Nephron (organoid): ENCODE measurements at regions not wholly inside any gene's neighbourhood (a gene's known extent, or its start where the extent isn't known, plus 50 kb on each side); places are given as distances from the start of the nearest gene placed in this dataset.

Experiments used
- H3K27ac Mint-ChIP-seq, 3 experiments: 2 replicates each; pipeline ENCODE4 v1.8.0; 2020; ENCODE audit warnings: mixed read lengths in 3 of 3, mild to moderate bottlenecking in 2 of 3, moderate library complexity in 1 of 3
- H3K27me3 Mint-ChIP-seq: 2 replicates; pipeline ENCODE4 v1.8.0; 2021; ENCODE audit warnings: low read depth, mild to moderate bottlenecking, moderate library complexity, mixed read lengths
- H3K36me3 Mint-ChIP-seq: 2 replicates; pipeline ENCODE4 v1.8.0; 2020; ENCODE audit warnings: low read depth, mixed read lengths
- H3K4me1 Mint-ChIP-seq: 2 replicates; pipeline ENCODE4 v1.8.0; 2020; ENCODE audit warnings: mixed read lengths
- H3K4me3 Mint-ChIP-seq, 3 experiments: 2 replicates each; pipeline ENCODE4 v1.8.0; 2020; ENCODE audit warnings: mild to moderate bottlenecking in 3 of 3, mixed read lengths in 3 of 3, moderate library complexity in 2 of 3
- H3K9me3 Mint-ChIP-seq: 2 replicates; pipeline ENCODE4 v1.8.0; 2020; ENCODE audit warnings: mixed read lengths
- CTCF ChIP-seq, 3 experiments: fragments of 200-600 bp; sonication (generic); IDR thresholded peaks; one replicate each; pipeline ENCODE4 v1.5.0; 2021; ENCODE audit warnings: antibody characterized with exemption in 3 of 3; ENCODE audit not compliant: unreplicated experiment in 3 of 3

DNA sequence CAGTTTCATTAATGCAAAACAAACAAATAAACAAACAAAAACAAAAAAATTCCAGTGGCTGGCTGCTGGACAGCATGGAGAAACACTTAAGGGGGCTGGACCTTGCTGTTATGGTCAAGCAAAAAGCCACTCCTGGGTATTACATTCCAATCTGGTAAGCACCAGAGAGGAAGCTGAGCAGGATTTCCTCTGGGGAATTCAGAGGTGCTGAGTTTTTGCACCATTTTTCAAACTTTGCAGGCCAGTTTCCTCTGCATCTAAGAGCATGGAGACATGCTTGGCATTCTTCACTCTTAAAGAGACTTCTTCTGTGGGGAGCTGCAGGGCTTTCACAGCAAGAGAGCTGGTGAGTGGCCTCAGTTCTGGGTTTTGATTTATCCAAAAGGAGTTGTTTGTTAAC, 84.5 kb downstream of the FZD1 start:
- Mint-ChIP-seq H3K4me3 (no peak overlapping the region), H3K36me3 (no peaks in the 10 kb centered on the region), H3K9me3 (no peaks in the 10 kb centered on the region)

DNA sequence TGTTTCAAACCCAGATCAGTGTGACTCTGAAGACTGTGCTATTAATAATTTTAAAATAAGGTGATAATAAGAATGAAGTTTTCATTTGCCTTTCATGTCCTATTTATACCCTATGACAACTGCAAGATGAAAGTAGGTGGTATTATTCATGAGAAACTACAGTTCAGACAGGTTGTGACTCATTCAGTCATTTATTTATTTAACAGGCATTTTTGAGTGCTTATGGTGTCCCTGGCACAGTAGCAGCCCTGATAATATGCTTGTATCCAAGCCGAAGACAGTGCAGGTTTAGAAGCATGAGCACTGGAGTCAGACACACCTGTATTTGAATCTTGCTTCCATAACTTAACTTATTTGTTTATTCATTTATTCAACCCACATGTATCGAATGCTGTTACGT, 87.1 kb downstream of the FZD1 start:
- no peak overlapping the region for H3K27ac Mint-ChIP-seq
- TF ChIP-seq CTCF (IDR thresholded peaks at IDR 0.05; ENCODE audit: unreplicated experiment in 3 of 3): no peak
- no peak overlapping the region for H3K4me3 Mint-ChIP-seq
- no peaks in the 10 kb centered on the region for H3K9me3 Mint-ChIP-seq
- peaks cover 48% of the 10 kb centered on the region for H3K4me1 Mint-ChIP-seq
- no peaks in the 10 kb centered on the region for H3K27me3 Mint-ChIP-seq
- no peaks in the 10 kb centered on the region for H3K36me3 Mint-ChIP-seq

More for the DNA sequence above, 84.5 kb downstream of the FZD1 start:
- H3K27ac Mint-ChIP-seq: peak overlapping the region; percentile 50 to 85 (median 82)
- H3K4me1 Mint-ChIP-seq: peaks cover 44% of the 10 kb centered on the region
- no peak for TF ChIP-seq CTCF (IDR thresholded peaks at IDR 0.05; ENCODE audit: unreplicated experiment in 3 of 3)
- no peaks in the 10 kb centered on the region for H3K27me3 Mint-ChIP-seq

- Mint-ChIP-seq H3K27ac (no peak overlapping the region), H3K9me3 (no peaks in the 10 kb centered on the region), H3K4me3 (no peak overlapping the region), H3K36me3 (no peaks in the 10 kb centered on the region), H3K27me3 (no peaks in the 10 kb centered on the region), H3K4me1 (peaks cover 43% of the 10 kb centered on the region)
- TF ChIP-seq CTCF (IDR thresholded peaks at IDR 0.05; ENCODE audit: unreplicated experiment in 3 of 3): no peak
Measured at GRCh38 chr7:91352091-91352490, 87.9 kb downstream of the FZD1 start.

DNA sequence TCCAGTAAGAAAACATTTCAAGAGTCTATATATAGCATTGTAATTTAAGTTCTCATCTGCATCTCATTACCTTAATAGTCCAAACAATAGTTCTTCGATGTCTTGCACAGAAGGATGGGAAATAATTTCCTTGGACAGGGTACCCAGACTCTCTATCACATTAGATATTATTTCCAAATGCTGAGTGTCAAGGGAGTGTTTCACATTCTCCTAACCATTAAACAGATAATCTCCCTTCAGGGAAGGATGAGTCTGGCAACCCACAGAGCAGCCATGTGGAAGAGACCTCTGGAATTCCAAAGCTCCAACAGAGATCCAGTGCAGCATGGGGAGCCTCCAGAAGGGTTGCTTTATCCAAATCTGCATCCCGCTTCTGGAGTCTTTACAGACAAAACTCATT, 89.6 kb downstream of the FZD1 start:
- Mint-ChIP-seq H3K4me1 (peaks cover 45% of the 10 kb centered on the region), H3K36me3 (no peaks in the 10 kb centered on the region), H3K4me3 (peak overlapping the region in 1 of 3 experiments; percentile 8), H3K27ac (peak overlapping the region; percentile 31 to 95 (median 92)), H3K9me3 (no peaks in the 10 kb centered on the region), H3K27me3 (no peaks in the 10 kb centered on the region)
- TF ChIP-seq CTCF (IDR thresholded peaks at IDR 0.05; ENCODE audit: unreplicated experiment in 3 of 3): no peak

GRCh38 chr7:91355695-91356435, 91.6 kb downstream of the FZD1 start:
- Mint-ChIP-seq H3K9me3 (no peaks in the 10 kb centered on the region), H3K4me1 (peaks cover 45% of the 10 kb centered on the region), H3K4me3 (no peak overlapping the region), H3K27me3 (peaks cover 3% of the 10 kb centered on the region), H3K27ac (peak overlapping the region; percentile 19 to 95 (median 47)), H3K36me3 (no peaks in the 10 kb centered on the region)
- TF ChIP-seq CTCF (IDR thresholded peaks at IDR 0.05; ENCODE audit: unreplicated experiment in 3 of 3): no peak

DNA sequence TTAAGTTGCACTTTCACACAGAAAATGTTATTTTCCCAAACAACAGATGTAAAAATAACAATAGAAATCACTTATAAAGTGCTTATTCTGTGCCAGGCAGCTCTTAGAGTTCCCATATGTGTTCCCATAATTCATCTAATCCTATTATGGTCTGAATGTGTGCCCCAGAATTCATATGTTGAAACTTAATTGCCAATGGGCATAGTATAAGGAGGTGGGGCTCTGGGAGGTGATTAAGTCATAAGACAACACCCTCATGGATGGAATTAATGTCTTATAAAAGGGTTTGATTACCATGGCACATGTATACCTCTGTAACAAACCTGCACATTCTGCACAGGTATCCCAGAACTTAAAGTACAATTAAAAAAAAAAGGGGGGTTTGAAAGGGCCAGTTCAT, 92.7 kb downstream of the FZD1 start:
- Mint-ChIP-seq H3K27me3 (peaks cover 3% of the 10 kb centered on the region), H3K4me1 (peaks cover 45% of the 10 kb centered on the region), H3K36me3 (no peaks in the 10 kb centered on the region), H3K27ac (peak overlapping the region in 2 of 3 experiments; percentile 47 to 66), H3K4me3 (no peak overlapping the region), H3K9me3 (no peaks in the 10 kb centered on the region)
- TF ChIP-seq CTCF (IDR thresholded peaks at IDR 0.05; ENCODE audit: unreplicated experiment in 3 of 3): no peak
